G401.6 (cell line): ENCODE measurements at regions not wholly inside any gene's neighbourhood (a gene's known extent, or its start where the extent isn't known, plus 50 kb on each side); places are given as distances from the start of the nearest gene placed in this dataset.
"Not testable (repeated sequence)": the region's sequence is repeated elsewhere in the genome, so short reads cannot be mapped to it uniquely, and the experiment has no call there.

Source experiments
- FAIRE-seq: peaks from 2 replicates; lab custom pipeline; 2012; peaks lifted over from hg19 to GRCh38; lab: Jason Lieb, UNC

DNA sequence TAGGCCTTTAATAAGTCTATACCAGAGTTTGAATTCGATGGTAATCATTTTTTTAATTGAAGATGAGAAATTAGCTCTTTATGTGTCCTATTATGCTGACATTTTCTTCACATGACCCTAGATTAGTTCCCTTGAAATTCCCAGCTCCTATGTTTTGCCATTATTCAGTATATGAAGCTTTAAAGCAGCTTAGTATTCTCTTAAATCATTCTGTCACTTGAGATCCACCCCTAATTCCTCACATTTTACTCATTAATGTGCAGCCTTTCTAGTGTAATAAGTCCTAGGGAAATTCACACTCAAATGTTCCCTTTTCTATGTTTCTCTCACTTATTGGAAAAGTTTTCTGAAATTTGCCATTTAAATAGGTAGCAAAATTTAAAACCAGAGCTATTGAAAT lies 704.5 kb upstream of the B3GALT2 start:
- FAIRE-seq, result no peak

DNA sequence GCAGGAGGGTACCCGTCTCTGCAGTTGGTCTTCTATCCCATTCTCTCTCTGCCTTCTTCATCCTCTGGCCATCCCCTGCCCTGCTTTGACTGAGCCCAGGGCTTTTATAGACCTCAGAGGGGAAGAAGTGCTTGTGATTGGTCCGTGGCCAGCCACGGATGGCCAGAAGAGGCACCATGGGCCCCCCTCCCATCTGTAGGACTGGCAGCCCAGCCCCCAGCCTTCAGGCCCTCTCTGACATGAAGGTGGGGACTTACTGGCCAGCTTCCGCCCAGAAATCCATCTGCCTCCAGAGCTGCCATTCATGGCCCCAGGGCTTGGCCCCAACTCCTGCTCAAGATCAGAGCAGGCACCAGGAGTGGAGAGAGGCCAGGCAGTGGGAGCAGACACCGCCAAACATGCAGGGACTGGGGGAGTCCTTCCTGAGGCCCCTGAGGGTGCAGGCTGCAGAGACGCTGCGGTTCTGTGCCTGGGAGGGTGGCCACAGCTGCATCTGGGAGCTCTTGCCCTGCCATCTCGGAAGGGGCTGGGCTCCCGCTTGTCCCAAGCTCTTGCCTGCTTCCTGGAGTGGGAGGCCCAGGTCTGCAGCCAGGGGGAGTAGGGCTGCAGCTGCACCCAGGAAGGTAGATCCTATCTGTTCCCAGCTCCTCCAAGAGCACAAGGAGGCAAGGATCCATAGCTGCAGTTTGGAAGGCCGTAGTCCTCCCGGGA lies 698.6 kb upstream of the B3GALT2 start:
- FAIRE-seq, result no peak

DNA sequence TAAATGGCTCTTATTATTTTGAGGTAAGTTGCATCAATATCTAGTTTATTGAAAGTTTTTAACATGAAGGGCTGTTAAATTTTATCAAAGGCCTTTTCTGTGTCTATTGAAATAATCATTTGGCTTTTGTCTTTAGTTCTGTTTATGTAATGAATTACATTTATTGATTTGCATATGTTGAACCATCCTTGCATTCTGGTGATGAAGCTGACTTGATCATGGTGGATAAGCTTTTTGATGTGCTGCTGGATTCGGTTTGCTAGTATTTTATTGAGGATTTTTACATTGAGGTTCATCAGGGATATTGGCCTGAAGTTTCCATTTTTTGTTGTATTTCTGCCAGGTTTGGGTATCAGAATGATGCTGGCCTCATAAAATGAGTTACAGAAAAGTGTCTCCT lies 691.5 kb upstream of the B3GALT2 start:
- FAIRE-seq, result not testable (repeated sequence)

DNA sequence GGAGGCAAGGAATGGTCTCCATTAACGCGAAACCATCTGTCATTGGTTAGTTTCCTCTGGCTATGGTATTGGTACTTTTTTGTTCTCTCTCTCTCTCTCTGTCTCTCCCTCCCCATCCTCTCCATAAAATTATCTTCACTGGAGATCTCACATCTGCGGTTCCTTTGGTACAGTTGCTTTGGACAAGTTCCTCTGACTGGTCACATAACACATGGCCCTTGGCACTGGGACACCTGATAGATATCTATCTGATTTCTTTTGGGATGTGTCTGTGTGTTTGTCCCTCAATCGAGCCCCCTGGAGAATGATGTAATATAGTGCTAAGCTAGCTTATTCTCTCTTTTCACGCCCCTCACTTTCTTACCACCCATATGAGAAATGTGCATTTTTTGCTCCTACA lies 682.0 kb upstream of the B3GALT2 start:
- no peak for FAIRE-seq

DNA sequence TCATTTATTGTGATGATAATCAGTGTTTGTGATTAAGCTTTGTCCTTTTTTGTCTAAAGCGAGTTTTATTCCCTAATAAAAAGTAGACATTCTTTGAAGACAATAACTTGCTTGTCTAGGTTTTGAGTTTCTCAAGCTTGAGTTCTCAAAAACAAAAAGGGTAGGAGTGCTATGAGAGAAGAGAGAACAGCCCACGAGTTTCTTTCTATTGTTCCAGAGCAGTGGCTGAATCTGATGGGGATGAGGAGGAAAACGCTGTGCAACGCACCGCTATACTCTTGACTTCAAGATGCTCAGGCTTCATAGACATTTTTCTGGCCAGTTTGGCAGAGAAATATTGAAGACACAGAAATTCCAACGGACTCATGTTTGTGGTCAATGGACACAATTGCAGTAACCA lies 669.8 kb upstream of the B3GALT2 start:
- FAIRE-seq, result no peak

DNA sequence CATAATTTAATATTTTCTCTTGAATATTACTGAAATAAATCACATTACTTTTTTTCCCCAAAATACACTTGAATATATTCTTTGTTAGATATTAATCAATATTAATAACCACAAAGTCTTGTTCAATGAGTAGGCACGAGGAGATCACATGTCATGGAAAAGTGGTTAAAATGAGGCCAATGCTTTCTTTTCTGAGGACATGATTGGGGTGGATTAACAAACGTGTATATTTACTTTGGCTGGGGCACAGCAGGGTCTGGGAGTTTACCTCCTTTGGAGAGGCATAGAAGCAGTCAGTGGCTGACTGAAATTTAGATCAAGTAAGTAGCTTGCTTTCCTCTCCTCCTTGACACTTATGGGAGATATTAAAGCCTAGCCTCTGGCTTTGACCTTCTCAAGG lies 664.3 kb upstream of the B3GALT2 start:
- FAIRE-seq, result no peak

DNA sequence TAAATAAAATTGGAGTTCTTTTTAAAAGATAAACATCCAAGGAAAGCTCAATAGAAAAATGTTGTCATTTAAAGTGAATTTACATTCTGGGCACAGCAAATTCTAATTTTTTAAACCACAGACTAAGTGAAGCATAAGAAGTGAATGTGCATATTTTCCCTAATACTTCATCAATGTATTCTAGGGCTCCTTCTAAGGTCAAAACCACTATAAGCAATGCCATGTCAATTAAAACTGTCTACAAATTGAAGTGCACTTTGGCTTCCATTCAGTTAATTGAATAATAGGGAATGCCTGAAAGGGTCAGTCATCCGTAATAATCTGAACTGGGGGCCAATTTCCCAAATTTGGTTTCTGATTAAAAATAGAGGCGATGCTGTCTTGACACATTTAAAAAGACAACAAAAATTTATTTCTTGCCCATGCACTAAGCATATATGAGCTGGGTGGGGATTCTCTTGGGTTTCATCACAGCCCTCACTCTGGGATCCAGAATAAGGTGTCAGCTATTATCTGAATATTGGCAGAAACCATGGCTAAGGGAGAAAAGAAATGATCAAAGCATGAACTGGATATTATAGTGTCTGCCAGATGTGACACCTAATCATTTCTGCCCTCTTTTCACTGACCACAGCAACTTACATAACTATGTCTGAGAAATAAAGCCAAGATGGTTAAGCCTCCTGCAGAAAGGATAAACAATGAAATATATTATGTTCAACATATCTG lies 660.6 kb upstream of the B3GALT2 start:
- FAIRE-seq, result no peak

DNA sequence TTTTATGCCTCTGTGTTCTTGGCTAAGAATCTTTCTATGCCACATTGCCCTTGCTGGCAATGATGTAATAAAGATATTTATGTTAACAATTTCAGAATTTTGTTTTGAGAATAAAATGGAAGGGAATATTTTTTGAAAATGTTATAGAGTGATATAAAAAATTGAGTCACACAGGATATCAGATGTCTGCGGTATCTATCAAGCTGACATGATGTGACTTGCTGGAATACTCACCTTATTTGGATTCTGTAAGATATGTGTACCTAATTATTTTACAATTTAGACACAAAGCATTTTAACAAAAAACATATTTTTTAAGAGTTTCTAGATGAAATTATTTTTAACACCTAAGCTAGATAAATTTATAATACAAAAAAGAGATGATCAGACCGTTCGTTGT lies 660.0 kb upstream of the B3GALT2 start:
- no peak for FAIRE-seq

DNA sequence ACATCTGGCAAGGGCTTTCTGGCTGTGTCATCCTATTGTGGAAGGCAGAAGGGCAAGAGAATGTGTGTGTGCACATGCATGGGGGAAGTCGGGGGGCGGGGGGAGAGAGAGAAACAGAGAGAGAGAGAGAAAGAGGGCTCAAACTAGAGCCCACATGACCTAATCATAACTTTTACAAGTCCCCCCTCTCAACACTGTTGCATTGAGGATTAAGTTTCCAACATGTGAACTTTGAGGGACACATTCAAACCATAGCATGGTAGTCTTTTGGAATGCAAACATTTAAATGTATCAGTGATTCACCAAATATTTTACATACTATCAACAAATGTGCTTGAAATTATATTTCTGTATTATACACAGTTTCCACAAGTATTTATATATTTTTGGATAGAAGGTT lies 655.4 kb upstream of the B3GALT2 start:
- FAIRE-seq, result no peak

DNA sequence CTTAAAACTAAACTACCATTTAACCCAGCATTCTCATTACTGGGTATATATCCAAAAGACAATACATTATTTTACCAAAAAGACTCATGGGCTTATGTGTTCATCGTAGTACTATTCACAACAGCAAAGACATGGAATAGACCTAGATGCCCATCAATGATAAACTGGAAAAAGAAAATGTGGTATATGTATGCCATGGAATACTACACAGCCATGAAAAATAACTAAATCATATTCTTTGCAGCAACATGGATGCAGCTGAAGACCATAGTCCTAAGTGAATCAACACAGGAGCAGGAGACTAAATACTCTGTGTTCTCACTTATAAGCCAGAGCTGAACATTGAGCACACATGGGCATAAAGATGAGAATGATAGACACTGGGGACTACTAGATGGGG lies 645.1 kb upstream of the B3GALT2 start:
- no peak for FAIRE-seq

DNA sequence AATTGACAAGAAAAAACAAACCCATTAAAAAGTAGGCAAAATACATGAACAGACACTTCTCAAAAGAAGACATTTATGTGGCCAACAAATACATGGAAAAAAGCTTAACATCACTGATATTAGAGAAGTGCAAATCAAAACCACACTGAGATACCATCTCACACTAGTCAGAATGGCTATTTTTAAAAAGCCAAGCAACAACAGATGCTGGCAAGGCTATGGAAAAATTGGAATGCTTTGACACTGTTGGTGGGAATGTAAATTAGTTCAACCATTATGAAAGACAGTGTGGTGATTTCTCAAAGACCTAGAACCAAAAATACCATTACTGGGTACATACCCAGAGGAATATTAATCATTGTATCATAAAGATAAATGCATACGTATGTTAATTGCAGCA lies 641.1 kb upstream of the B3GALT2 start:
- FAIRE-seq, result no peak

DNA sequence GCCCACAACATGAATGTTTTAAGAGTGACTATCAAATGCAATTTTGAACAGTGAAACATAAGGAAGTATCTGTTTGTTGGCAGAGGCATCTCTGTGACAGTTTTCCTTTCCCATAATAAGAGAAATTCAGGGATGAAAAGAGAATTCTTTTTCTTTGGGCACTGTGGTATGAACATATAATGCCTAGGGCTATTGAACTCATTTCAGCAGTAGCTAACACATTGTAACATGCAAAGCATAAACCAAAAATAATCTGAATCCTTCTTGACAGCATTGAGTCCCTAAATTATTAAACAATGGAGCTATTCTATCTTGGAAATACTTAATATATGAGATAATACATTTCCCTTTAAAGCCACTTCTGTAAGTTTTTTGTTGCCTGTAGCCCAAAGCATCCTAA lies 633.0 kb upstream of the B3GALT2 start:
- no peak for FAIRE-seq

DNA sequence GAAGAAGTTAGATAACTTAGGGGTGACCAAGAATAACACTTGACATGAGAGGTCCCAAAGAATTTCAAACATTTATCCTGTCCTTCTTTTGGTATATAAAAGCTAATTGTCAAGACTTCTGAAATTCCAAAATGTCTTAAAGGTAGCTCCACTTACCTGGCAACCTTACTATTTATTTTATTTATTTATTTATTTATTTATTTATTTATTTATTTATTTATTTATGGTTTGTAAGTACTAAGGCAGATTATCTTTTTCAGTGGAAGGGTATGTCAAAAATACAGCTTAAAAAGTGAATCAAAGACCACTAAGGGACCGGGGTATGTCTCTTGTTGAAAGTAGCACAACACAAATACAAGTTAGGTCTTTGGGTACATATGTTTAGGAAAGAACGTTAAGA lies 620.8 kb upstream of the B3GALT2 start:
- no peak for FAIRE-seq

DNA sequence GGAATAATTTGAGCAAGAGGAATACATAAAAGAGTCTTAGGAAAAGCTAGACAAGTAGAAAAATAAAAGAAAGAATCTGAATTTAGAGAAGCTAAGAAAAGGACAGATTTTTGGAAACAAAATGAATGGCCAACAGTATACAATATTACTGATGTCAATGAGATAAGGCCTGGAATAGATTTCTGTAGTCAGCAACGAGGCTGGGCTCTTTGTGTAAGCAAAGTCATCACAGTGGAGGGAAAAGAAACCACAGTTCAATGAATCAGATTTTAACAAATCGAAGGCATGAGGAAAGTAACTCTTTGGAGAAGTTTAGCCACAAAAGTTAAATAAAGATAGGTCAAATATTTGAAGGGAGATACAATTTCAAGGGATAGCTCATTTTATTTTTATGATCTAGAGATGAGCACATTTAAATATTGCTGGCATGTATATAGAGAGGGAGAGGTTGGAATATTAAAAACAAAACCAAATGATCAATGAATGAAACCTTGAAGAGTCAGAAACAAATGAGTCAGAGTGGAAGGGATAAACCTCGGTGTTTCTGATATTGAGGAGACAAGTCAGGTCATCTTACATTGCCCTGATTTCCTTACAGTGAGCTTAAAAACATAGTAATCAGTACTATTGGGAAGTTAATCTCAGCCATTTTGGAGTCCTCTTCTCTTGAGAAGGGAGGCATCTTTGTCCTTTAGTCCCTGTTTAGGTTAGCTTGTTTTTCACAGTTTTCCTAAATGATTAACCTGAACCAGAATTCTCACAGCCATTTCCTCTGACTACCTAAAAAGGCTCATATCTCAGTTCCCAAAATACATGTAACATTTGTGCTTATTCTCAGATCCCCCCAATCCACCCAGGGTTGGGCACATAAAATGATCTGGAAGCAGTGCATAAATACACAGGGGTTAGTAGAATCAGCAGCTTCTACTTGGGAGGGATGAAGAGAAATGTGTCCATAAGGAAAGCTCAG lies 620.0 kb upstream of the B3GALT2 start:
- no peak for FAIRE-seq

DNA sequence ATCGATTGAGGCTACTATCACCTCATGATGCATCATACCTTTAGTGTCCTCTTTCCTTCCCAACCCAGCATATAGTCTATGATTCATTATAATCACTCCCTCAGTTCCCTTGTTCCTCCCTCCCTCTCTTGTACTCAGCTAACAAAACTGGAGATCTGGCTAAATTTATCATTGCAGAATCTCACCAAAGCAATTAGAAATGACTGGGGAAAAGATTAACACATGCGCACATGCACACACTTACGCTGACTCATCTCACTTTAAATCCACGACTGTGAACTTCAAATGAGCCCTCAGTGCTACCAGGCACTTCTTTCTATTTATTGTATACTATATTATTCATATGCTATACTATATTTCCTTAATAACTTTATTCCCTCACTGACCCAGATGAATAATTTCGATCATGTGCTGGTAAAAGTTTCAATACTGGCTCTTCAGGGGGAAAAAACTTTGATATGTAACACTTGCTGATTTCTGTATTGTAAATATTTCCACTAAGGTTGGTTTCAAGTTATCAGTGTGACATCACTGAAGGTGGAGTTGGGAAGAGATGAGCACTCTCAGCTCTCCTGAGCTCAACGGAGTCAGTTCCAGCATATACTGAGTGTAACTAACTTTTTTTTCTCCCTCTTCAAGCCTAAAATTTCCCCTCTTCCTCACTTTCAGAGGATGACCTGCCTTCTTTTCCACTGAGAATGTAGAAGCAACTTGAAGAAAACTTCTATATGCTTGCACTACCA lies 613.7 kb upstream of the B3GALT2 start:
- no peak for FAIRE-seq

DNA sequence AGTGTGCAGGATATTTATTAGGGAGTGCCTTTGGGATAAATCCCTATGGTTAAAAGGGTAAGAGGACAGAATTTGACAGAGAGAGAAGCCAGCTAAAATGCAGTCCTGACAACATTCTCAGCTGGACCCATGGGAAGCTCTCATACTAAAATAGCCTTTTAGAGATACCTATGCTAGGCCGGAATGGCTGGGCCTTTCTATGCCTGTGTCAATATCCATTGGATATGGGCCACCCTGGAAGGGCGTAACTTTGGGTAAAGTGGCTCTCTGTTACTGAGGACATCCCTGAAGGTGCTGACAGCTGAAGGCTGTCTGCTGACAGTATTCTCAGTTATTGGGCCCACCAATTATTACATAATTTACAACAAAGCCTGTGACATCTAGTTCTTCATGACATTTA lies 613.0 kb upstream of the B3GALT2 start:
- no peak for FAIRE-seq

DNA sequence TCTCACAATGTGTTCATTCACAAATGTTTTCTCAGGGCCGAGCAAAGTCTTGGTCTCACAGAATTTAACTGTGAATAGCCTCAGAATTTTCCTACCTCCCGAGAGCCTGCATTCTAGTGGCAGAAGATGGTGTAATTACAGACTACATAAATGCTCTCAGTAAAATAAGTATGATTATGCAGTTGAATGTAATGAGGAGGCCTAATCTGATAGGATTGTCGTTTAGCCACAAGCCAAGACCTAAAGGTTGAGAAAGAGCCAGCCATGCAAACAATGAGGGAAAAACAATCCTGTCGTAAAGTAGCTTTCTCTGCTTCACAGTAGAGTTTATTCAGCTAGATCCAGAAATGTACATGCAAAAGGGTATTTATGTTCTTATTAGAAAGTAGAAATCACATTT lies 607.8 kb upstream of the B3GALT2 start:
- no peak for FAIRE-seq

DNA sequence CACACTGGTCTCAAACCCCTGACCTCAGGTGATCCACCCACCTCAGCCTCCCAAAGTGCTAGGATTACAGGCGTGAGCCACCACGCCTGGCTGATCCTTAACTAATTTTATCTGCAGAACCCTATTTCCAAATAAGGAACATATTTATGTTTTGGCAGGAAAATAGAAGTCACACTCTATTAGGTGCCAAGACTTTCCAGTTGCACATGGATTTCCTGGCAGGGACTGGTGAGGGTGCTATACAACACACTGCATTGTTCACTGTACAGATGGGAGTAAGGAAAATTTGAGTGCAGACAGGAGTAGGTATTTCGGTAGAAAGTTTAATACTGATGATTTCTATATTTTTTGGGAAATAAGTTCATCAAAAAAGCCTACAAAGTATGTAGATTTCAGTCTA lies 605.3 kb upstream of the B3GALT2 start:
- FAIRE-seq, result no peak

DNA sequence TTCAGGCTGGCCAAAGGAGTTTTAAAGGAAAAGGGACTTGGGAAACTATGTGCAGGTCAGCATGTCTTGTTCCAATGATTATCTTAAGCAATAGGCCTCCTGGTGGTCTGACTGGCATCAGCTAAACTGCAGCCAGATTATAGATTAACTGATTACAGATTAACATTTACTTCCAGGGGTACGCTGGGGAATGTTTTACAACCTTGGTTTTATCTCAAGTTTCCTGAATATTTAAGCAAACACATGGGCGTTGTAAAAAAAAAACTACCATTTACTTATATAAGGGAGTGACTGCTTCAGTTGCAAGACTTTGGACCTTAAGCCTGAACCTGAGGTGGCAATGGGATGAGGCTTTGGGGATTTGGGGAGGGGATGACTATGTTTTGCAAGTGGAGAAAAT lies 600.6 kb upstream of the B3GALT2 start:
- FAIRE-seq, result no peak

DNA sequence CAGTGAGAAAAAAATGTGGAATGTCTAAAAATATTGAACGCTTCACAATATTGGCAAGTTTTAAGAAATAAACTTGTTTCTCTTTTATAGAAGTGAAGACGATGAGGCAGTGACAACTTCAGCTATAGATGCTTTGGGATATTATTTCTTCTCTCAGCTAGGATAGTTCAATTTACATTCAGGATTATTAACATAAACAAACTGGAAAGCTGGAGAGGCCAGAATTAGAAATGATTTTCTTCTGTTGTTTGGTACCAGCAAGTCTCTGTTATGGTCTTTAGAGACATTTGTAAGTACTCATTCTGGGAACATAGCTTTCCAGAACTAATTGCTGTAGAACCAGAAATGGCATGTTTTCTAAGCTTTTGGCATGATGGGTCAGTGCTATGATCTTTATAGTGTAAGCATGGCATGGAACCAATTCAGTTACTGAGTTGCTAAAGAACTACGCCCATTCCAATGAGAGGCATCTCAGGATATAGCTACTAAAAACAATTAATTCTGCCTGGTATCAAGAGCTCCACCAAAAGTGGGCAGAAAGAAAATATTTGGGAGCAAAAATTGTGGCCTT lies 599.5 kb upstream of the B3GALT2 start:
- no peak for FAIRE-seq

DNA sequence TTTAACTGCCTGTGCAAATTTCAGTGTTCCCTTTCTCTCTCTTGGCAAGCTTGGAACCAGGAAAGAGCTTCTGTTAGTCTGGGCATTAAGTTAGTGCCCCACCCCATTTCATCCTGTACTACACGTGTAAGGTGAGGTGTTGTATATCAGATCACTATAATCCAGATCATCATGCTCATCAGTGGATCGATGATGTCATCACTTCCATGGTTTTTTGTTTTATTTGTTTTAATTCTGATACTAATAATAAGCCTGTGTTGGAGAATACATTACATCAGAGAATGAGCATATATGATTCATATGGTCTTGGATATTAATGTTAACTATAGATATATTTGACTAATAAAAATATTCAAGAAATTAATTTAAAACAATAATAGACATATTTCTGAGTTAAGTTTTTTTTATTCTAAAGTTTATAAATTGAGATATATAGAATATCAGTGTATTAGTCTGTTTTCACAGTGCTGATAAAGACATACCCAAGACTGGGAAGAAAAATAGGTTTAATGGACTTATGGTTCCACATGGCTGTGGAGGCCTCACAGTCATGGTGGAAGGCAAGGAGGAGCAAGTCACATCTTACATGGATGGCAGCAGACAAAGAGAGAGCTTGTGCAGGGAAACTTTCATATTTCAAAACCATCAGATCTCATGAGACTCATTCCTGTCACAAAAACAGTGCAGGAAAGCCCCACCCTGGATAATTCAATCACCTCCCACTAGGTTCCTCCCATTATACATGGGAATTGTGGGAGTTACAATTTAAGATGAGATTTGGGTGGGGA lies 588.3 kb upstream of the B3GALT2 start:
- no peak for FAIRE-seq
